Hematopoietic multipotent progenitor cell treated with erythropoietin and hydrocortisone succinate and interleukin-3 and kit ligand, for 8 days (in vitro differentiated cells): ENCODE measurements at regions not wholly inside any gene's neighbourhood (a gene's known extent, or its start where the extent isn't known, plus 50 kb on each side); places are given as distances from the start of the nearest gene placed in this dataset.

Experiments used
- DNase-seq: peaks from one replicate; pipeline ENCODE4 v3.0.0-alpha.2; 2015

GRCh38 chr14:55734731-55735130 is 154.7 kb downstream of the KTN1 start:
- no peak for DNase-seq

DNA sequence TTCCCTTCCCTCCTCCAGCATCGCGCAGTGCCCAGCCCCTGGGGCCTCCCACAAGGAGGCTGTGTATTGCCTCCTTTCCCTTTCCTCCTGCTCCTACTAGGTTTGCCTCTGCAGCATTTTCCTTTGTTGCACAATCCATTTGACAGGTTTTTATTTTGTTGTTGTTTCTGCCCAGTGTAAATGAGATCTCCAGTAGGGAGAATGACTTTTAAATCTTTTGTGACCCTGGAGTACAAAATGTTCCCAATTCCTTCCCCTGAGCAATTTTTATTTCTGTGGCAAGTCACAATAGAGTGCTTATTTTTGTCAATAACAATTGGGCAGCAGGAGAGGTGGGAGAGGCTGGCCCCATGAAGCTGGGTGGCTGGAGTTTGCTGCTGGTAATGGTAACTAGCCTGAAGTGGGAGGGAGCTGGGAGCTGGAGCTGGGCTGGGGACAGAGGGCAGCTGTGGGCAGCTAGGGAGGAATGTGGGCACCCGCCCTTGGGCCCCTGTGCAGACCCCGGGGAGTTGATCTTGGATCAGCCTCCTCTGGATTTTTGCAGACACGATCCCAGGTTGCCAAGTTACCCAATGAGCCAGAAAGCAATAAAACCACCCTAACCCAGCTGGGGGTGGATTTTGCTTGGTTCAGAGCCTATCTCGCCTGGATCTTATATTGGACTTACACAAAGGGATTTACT is 160.1 kb downstream of the KTN1 start:
- DNase-seq, result no peak

GRCh38 chr14:55740649-55740989 is 160.6 kb downstream of the KTN1 start:
- DNase-seq, result no peak

GRCh38 chr14:55741240-55741639 is 161.2 kb downstream of the KTN1 start:
- DNase-seq, result no peak

- DNase-seq, result no peak
Measured at GRCh38 chr14:55743551-55743950, 163.5 kb downstream of the KTN1 start.

- DNase-seq, result no peak
Measured at GRCh38 chr14:55744321-55744720, 164.3 kb downstream of the KTN1 start.

- no peak for DNase-seq
Measured at GRCh38 chr14:55745906-55746305, 165.9 kb downstream of the KTN1 start.

GRCh38 chr14:55746558-55746957 is 166.6 kb downstream of the KTN1 start:
- no peak for DNase-seq

- DNase-seq, result no peak
Measured at GRCh38 chr14:55747186-55747585, 167.2 kb downstream of the KTN1 start.

- DNase-seq, result no peak
Measured at GRCh38 chr14:55749201-55749812, 169.3 kb downstream of the KTN1 start.

GRCh38 chr14:55749946-55750345 is 169.9 kb downstream of the KTN1 start:
- no peak for DNase-seq

DNA sequence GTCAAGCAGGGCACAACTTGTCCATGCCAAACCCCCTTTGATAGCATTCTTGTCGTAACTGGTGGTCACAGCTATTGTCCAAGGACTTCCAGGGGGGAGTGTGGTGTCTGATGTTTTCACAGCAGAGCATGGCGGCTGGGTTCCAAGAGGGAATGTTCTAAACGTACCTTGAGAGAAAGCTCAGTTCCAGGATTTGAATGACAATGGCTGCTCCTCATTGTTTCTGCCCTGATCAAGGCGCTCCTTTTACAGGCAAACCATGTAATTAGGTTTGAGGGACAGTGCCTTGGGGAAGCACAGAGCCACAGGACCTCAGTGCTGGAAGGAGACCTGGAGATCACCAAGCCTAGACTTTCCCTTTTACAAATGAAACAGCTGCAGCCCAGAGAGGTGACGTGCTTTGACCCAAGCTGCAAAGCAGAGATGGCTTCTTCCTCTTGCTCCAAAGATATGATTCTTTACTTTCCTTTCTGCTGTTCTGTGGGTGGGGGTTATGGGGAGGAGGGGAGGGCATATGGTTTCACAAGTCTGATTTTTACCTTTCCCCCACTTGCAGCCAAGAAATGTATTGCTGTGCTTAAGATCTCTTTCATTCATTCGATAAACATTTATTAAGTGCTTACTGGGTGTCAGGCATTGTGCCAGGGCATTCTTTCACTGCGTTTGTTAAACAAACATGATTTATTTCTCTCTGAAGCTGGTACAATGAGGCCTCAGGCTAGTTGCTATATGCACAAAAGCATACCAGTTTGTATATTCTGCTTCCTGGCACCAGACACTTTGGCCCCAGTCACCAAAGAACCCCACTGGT is 172.8 kb downstream of the KTN1 start:
- DNase-seq, result no peak

- no peak for DNase-seq
Measured at GRCh38 chr14:55754471-55754870, 174.5 kb downstream of the KTN1 start.

GRCh38 chr14:55754871-55755270 is 174.9 kb downstream of the KTN1 start:
- no peak for DNase-seq

DNA sequence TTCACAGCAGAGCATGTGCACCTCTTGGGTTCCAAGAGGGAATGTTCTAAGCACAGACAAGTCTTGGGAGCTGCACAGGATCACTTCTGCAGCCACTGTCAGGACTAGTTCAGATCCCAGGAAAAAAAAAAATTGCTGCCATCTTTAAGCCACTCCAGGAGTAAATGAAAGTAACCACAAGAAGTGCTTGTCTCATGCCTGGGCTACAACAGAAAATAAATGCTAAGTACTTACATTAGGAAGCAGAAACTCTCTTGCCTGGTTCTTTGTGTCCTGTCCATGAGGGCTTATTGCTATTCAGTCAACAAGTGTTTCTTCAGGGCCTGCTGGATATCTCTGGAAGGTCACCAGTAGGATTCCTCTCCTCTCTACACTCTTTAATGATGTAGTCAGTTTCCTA is 176.1 kb downstream of the KTN1 start:
- DNase-seq, result no peak

DNA sequence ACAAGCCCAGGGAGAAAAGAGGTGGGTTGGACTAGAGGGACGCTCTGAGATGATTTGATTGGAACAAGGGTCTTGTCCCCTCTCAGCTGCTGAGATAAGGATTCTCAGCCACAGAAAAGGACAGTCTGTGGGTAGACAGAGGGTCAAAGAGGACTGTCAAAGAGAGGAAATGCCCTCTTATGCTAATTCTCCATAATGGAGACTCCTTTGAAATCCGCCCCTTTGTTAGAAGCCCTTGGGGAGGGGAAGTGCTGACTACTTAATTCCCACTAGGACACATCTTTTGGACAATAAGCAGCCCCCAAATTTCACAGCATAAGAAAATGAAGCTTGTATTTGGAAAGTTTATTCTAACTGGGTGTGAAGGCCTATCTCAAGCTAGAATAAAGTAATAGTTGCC is 176.6 kb downstream of the KTN1 start:
- DNase-seq, result no peak

- no peak for DNase-seq
Measured at GRCh38 chr14:55758796-55759195, 178.8 kb downstream of the KTN1 start.

DNA sequence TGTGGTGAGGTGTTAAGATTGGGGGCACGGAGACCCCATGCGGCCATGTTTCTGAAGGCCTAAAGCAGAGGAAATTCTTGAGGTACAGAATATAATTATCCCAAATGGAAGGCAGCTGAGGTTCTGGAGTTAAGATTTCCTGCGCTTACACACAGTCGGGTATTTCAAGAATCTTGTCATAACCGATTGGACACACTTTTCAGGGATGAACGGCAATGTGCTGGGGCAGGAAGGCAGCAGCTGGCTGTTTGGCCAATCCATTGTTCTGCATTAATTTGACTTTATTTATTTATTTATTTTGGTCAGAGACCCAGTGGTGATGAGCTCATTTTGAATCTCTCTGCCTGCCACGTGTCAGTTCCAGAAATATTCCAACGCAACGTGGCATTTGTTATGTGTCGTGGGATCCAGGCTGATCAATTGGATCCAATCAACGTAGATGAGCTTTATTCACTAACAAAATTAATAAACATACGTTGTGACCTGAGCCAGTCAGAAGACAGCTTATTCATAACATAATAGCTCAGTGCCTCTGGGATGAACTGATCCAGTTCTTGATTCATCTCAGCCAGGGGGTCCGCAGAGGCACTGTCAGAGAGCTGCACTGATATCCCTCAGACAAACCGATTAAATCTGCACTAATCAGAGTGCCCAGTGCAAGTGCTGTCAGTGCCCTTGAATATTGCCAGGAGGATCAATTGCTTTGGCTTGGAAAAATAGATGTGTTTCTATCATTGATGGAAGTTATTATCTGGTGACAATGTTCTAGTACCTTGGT is 181.0 kb downstream of the KTN1 start:
- DNase-seq, result no peak

DNA sequence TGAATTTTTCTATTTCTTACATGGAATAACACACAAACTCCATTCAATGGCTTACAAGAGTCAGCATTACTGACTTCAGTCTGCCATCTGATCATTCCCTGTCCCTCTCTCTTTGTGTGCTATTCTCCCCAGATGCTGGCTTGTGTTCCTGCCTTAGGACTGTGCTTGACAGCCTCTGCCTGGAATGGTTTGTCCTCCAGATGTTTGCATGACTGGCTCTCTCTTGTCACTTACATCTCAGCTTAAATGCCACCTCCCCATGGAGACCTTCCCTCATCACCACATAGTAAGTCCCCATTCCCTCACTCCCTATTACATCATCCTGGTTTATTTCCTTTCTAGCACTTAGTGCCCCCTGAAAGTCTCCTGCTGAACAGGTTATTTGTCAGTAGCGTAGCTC is 181.6 kb downstream of the KTN1 start:
- no peak for DNase-seq

- no peak for DNase-seq
Measured at GRCh38 chr14:55762595-55763232, 182.7 kb downstream of the KTN1 start.

DNA sequence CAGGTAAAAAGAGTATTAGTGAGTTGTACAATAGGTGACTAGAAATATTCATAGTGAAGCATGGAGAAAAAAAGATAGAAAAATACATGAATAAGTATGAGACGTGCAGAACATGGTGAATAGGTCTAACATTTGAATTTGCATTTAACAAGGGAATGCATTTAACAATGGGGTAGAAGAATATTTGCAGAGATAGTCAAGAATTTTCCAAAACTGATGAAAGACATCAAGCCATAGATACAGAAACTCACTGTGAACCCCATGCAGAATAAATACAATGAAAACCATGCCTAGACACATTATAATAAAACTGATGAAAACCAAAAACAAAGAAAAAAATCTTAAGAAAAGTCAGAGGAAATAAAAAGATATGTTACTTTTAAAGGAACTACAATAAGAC is 184.8 kb downstream of the KTN1 start:
- no peak for DNase-seq

DNA sequence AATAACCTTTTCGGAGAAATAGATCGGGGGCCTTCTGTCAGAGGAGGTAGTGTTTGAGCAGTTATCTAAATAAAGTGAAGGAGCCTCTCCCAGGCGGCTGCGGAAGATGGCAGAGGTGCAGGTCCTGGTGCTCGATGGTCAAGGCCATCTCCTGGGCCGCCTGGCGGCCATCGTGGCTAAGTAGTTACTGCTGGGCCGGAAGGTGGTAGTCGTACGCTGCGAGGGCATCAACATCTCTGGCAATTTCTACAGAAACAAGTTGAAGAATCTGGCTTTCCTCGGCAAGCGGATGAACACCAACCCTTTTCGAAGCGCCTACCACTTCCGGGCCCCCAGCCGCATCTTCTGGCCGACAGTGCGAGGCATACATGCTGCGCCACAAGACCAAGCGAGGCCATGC is 186.1 kb downstream of the KTN1 start:
- no peak for DNase-seq

DNA sequence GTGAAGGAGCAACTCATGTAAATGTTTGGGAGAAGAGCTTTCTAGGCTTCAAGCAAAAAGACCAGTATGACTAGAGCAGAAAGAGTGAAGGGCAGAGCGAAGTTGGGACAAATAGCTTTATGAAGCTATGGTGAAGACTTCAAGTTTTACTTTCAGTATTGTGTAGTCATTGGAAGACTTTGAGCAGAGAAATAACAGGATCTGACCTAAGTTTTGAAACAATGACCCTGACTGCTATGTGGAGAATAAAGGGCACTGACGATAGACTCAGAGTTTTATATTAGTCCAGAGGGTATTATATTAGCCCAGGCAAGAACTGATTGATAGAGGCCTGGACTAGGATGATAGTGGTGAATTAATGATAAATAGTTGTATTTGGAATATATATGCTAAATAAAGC is 187.3 kb downstream of the KTN1 start:
- DNase-seq, result no peak
